B cell (primary cell): ENCODE measurements at regions not wholly inside any gene's neighbourhood (a gene's known extent, or its start where the extent isn't known, plus 50 kb on each side); places are given as distances from the start of the nearest gene placed in this dataset.

Experiments
- ATAC-seq: fragments of 200-7000 bp; cut with Tn5 transposase; one replicate; pipeline ENCODE4 v1.10.0; 2021; ENCODE audit warnings: low read depth, mild to moderate bottlenecking, moderate number of reproducible peaks, moderate library complexity
- CTCF ChIA-PET: fragments of 350-600 bp; sonication (Branson Sonifier 250); formaldehyde crosslinking; loops from one replicate; lab custom pipeline; 2021; ENCODE audit warnings: antibody characterized with exemption, inconsistent platforms; lab: Charles Lee
- POLR2A ChIA-PET: fragments of 350-600 bp; sonication (Branson Sonifier 250); formaldehyde crosslinking; loops from one replicate; lab custom pipeline; 2021; ENCODE audit warnings: antibody characterized with exemption; lab: Charles Lee
- DNase-seq: peaks from one replicate; pipeline ENCODE4 v3.0.0; 2013
- H2AFZ ChIP-seq: 2 replicates; pipeline ENCODE4 v1.6.1; 2012; ENCODE audit warnings: mild to moderate bottlenecking, low read depth, low read length; ENCODE audit not compliant: insufficient read depth, poor library complexity, severe bottlenecking
- H3K27ac ChIP-seq, 2 donors: 1 replicate in 1 of 2; 2 replicates in 1 of 2; pipeline ENCODE4 v1.5.1; 2012 to 2013; ENCODE audit warnings: low read length in 2 of 2, mild to moderate bottlenecking in 2 of 2, moderate library complexity in 1 of 2
- H3K27me3 ChIP-seq, 4 experiments: fragments of 200-600 bp in 1 of 4; sonication (generic) in 1 of 4; replicated peaks in 1 of 4; 1 replicate in 2 of 4; 2 replicates in 2 of 4; pipeline versions ENCODE4 v1.6.1 to v1.7.0; 2013 to 2016; ENCODE audit warnings: low read length in 3 of 4, mild to moderate bottlenecking in 2 of 4, mixed read lengths in 1 of 4, moderate library complexity in 1 of 4; ENCODE audit not compliant: insufficient read depth in 4 of 4, control insufficient read depth in 3 of 4; ENCODE audit errors: control extremely low read depth in 1 of 4
- H3K36me3 ChIP-seq, 2 experiments: replicated peaks in 1 of 2; 1 replicate in 1 of 2; 2 replicates in 1 of 2; pipeline versions ENCODE4 v1.6.1 to v1.7.1; 2013; ENCODE audit warnings: low read length in 1 of 2; ENCODE audit not compliant: insufficient read depth in 2 of 2, control insufficient read depth in 1 of 2; ENCODE audit errors: control extremely low read depth in 1 of 2, extremely low read depth in 1 of 2
- H3K4me1 ChIP-seq, 2 donors: fragments of 200-600 bp in 1 of 2; sonication (generic) in 1 of 2; 1 replicate in 1 of 2; 2 replicates in 1 of 2; pipeline versions ENCODE4 v1.5.1 to v1.6.1; 2013 to 2017; ENCODE audit warnings: low read length in 2 of 2; ENCODE audit not compliant: control insufficient read depth in 2 of 2, insufficient read depth in 2 of 2
- H3K4me2 ChIP-seq: replicated peaks from 2 replicates; pipeline ENCODE3; 2012; ENCODE audit warnings: mild to moderate bottlenecking, low read depth, low read length; ENCODE audit not compliant: poor library complexity, severe bottlenecking
- H3K4me3 ChIP-seq, 5 experiments: fragments of 200-600 bp in 1 of 5; sonication (generic) in 1 of 5; 1 replicate in 3 of 5; 2 replicates in 2 of 5; pipeline versions ENCODE4 v1.5.1 to v1.7.0; 2011 to 2016; ENCODE audit warnings: low read length in 4 of 5, mild to moderate bottlenecking in 4 of 5, low read depth in 2 of 5, control low read depth in 1 of 5, moderate library complexity in 1 of 5; ENCODE audit not compliant: insufficient read depth in 1 of 5; ENCODE audit errors: control extremely low read depth in 1 of 5, extremely low read depth in 1 of 5
- H3K79me2 ChIP-seq: fragments of 200-600 bp; sonication (generic); one replicate; pipeline ENCODE4 v1.6.0; 2016; ENCODE audit warnings: low read length; ENCODE audit not compliant: control insufficient read depth, insufficient read depth
- H3K9ac ChIP-seq: fragments of 200-600 bp; sonication (generic); 2 replicates; pipeline ENCODE4 v1.6.1; 2017; ENCODE audit warnings: mild to moderate bottlenecking, low read length, moderate library complexity
- H3K9me3 ChIP-seq, 3 donors: one replicate each; pipeline versions ENCODE4 v1.6.1 to v1.7.1; 2013; ENCODE audit warnings: low read length in 2 of 3; ENCODE audit not compliant: control insufficient read depth in 2 of 3, insufficient read depth in 1 of 3; ENCODE audit errors: control extremely low read depth in 1 of 3
- H4K20me1 ChIP-seq: 2 replicates; pipeline ENCODE4 v1.6.0; 2012; ENCODE audit warnings: mild to moderate bottlenecking, low read length; ENCODE audit not compliant: insufficient read depth, control insufficient read depth, poor library complexity, severe bottlenecking
- H3K27ac Mint-ChIP-seq: one replicate; pipeline ENCODE4 v1.8.0; 2021; ENCODE audit warnings: mixed read lengths
- H3K27me3 Mint-ChIP-seq: one replicate; pipeline ENCODE4 v1.8.0; 2021; ENCODE audit warnings: mixed read lengths
- H3K4me1 Mint-ChIP-seq: one replicate; pipeline ENCODE4 v1.8.0; 2021; ENCODE audit warnings: mixed read lengths
- H3K4me3 Mint-ChIP-seq: one replicate; pipeline ENCODE4 v1.8.0; 2021; ENCODE audit warnings: mixed read lengths
- H3K9me3 Mint-ChIP-seq: one replicate; pipeline ENCODE4 v1.8.0; 2022; ENCODE audit warnings: mixed read lengths; ENCODE audit not compliant: insufficient read depth
- EZH2 ChIP-seq: IDR thresholded peaks from 2 replicates; pipeline ENCODE4 v1.6.1; 2012; ENCODE audit warnings: borderline replicate concordance, low read depth, mild to moderate bottlenecking, moderate library complexity, low read length; ENCODE audit not compliant: insufficient read depth, poor library complexity, severe bottlenecking
- WGBS: methylation state at CpG from one replicate; pipeline ENCODE4 v1.1.5; 2013; ENCODE audit warnings: missing lambda C conversion rate; ENCODE audit not compliant: insufficient coverage; 5-methylcytosine and 5-hydroxymethylcytosine counted together
- intact Hi-C: fragments of 100-400 bp; cut with micrococcal nuclease; formaldehyde crosslinking; loops from one replicate; pipeline ENCODE4 v1.10.0; 2022
- TF ChIP-seq, protein P1 (sequence below): fragments of 200-600 bp; IDR thresholded peaks from one replicate; pipeline ENCODE4 v1.8.0; 2022; ENCODE audit warnings: antibody characterized with exemption, mild to moderate bottlenecking

DNA sequence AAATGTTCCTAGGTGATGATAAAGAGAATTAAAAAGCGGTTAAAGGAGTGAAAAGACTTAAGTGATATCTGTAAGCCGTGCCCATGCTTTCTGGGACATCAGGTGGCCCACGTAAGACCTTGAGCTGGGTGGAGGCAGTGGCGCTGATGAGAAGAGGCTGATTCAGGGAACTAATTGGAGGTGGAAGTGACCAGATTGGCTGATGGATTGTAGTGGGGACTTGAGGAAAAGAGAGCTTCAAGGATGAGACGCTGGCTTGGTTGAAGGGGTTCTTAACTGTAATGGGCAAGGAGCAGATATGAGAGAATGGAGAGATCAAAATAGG, 69.1 kb upstream of the EP300 start:
- Histone ChIP-seq H3K79me2 (peaks cover 3% of the 10 kb centered on the region), H3K27ac (no peak overlapping the region), H3K27me3 (no peaks in the 10 kb centered on the region), H3K9ac (no peak overlapping the region), H3K9me3 (no peaks in the 10 kb centered on the region), H4K20me1 (no peaks in the 10 kb centered on the region), H2AFZ (peak overlapping the region; percentile 98), H3K4me3 (no peak overlapping the region), H3K36me3 (no peaks in the 10 kb centered on the region), H3K4me2 (peak overlapping the region; percentile 99), H3K4me1 (peaks cover 8 to 14% of the 10 kb centered on the region in 2 donors)
- ChIA-PET POLR2A (interaction anchor here (0.5 to 3.9 kb wide), 7 partner anchors 46 to 1220 kb away, joined by 3 to 60 read pairs (median 8); partner anchors contain the start of genes EP300, RBX1, ST13 and XPNPEP3), CTCF (interaction anchor here (0.9 to 4.2 kb wide), 4 partner anchors 21 to 100 kb away, joined by 3 to 24 read pairs (median 9); partner anchors contain the start of gene EP300)
- H3K4me3 Mint-ChIP-seq = peak overlapping the region; percentile 88
- H3K27ac Mint-ChIP-seq = peak overlapping the region; percentile 94
- H3K4me1 Mint-ChIP-seq = peaks cover 12% of the 10 kb centered on the region
- TF ChIP-seq EZH2 = no peak
- TF ChIP-seq, protein P1, sequence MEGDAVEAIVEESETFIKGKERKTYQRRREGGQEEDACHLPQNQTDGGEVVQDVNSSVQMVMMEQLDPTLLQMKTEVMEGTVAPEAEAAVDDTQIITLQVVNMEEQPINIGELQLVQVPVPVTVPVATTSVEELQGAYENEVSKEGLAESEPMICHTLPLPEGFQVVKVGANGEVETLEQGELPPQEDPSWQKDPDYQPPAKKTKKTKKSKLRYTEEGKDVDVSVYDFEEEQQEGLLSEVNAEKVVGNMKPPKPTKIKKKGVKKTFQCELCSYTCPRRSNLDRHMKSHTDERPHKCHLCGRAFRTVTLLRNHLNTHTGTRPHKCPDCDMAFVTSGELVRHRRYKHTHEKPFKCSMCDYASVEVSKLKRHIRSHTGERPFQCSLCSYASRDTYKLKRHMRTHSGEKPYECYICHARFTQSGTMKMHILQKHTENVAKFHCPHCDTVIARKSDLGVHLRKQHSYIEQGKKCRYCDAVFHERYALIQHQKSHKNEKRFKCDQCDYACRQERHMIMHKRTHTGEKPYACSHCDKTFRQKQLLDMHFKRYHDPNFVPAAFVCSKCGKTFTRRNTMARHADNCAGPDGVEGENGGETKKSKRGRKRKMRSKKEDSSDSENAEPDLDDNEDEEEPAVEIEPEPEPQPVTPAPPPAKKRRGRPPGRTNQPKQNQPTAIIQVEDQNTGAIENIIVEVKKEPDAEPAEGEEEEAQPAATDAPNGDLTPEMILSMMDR = no peak
- no peak for ATAC-seq
- WGBS = 97% methylated on average over 4 of the region's 5 CpGs
- DNase-seq = no peak
- H3K9me3 Mint-ChIP-seq = no peaks in the 10 kb centered on the region
- H3K27me3 Mint-ChIP-seq = no peaks in the 10 kb centered on the region
- intact Hi-C loops = loop anchor here (5.0 kb wide), 2 partner anchors 166 to 644 kb away; partner anchors contain the start of genes ST13 and XPNPEP3

DNA sequence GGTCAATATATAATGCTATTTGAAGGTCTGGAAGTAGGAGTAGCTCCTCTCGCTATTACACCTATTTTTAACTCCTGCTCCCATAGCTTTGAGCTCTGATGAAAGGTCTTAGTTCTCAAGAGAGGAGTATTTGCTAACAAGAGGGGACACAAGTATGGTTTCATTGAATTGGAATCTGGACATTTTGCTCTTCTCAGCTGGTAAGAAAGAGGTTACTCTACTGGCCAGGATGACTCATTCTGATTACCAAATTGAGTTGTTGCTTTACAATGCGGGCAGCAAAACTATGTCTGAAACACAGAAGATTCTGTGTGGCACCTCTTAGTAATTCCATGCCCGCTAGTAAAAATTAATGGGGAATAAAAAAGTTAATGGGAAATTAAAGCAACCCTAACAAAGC, 63.6 kb upstream of the EP300 start:
- POLR2A ChIA-PET = interaction anchor here (0.6 kb wide), 1 partner anchor 85 kb away, joined by 4 read pairs; no protein-coding TSS in a partner anchor
- no peak for DNase-seq
- H3K4me2 ChIP-seq = no peak overlapping the region
- H3K27ac Mint-ChIP-seq = peak overlapping the region; percentile 21
- H3K4me3 ChIP-seq = no peak overlapping the region
- H3K9me3 Mint-ChIP-seq = no peaks in the 10 kb centered on the region
- intact Hi-C loops = no loop called here
- CTCF ChIA-PET = no interaction called here
- H3K27me3 ChIP-seq = no peaks in the 10 kb centered on the region
- no peak overlapping the region for H3K4me3 Mint-ChIP-seq
- H2AFZ ChIP-seq = no peak overlapping the region
- no peaks in the 10 kb centered on the region for H3K9me3 ChIP-seq
- no peaks in the 10 kb centered on the region for H3K4me1 Mint-ChIP-seq
- H3K4me1 ChIP-seq = no peaks in the 10 kb centered on the region
- no peak overlapping the region for H3K27ac ChIP-seq
- no peaks in the 10 kb centered on the region for H3K36me3 ChIP-seq
- H3K27me3 Mint-ChIP-seq = no peaks in the 10 kb centered on the region
- 80% methylated on average over 1 of the region's 3 CpGs for WGBS
- no peaks in the 10 kb centered on the region for H4K20me1 ChIP-seq
- ATAC-seq = no peak
- H3K9ac ChIP-seq = no peak overlapping the region
- TF ChIP-seq EZH2 = no peak
- TF ChIP-seq, protein P1 = no peak
- no peaks in the 10 kb centered on the region for H3K79me2 ChIP-seq
